HG03097 (cell line): ENCODE measurements at regions not wholly inside any gene's neighbourhood (a gene's known extent, or its start where the extent isn't known, plus 50 kb on each side); places are given as distances from the start of the nearest gene placed in this dataset.
"Not testable (repeated sequence)": the region's sequence is repeated elsewhere in the genome, so short reads cannot be mapped to it uniquely, and the experiment has no call there.

Experiments used
- ATAC-seq: cut with Tn5 transposase; IDR thresholded peaks from one replicate; pipeline ENCODE4 v1.9.1; 2021; ENCODE audit not compliant: unreplicated experiment, low FRiP score

GRCh38 chr22:49678137-49678841 lies 149.4 kb downstream of the BRD1 start:
- no peak for ATAC-seq

GRCh38 chr22:49677495-49677889 lies 150.2 kb downstream of the BRD1 start:
- no peak for ATAC-seq

- ATAC-seq: no peak
These were observed 150.7 kb downstream of the BRD1 start for GRCh38 chr22:49676783-49677494.

- ATAC-seq: no peak
These were observed 151.4 kb downstream of the BRD1 start for GRCh38 chr22:49676230-49676629.

GRCh38 chr22:49674479-49675050 lies 153.1 kb downstream of the BRD1 start:
- no peak for ATAC-seq

- no peak for ATAC-seq
These were observed 154.6 kb downstream of the BRD1 start for GRCh38 chr22:49673048-49673447.

- no peak for ATAC-seq
These were observed 155.6 kb downstream of the BRD1 start for GRCh38 chr22:49672014-49672516.

- ATAC-seq: no peak
These were observed 156.2 kb downstream of the BRD1 start for GRCh38 chr22:49671331-49672013.

- no peak for ATAC-seq
These were observed 157.0 kb downstream of the BRD1 start for GRCh38 chr22:49670456-49671330.

GRCh38 chr22:49669969-49670455 lies 157.7 kb downstream of the BRD1 start:
- ATAC-seq: not testable (repeated sequence)

- ATAC-seq: not testable (repeated sequence)
These were observed 158.2 kb downstream of the BRD1 start for GRCh38 chr22:49669427-49669968.

GRCh38 chr22:49668402-49668801 lies 159.3 kb downstream of the BRD1 start:
- no peak for ATAC-seq

GRCh38 chr22:49667236-49667635 lies 160.4 kb downstream of the BRD1 start:
- no peak for ATAC-seq

GRCh38 chr22:49666146-49666809 lies 161.4 kb downstream of the BRD1 start:
- no peak for ATAC-seq

GRCh38 chr22:49664891-49665290 lies 162.8 kb downstream of the BRD1 start:
- no peak for ATAC-seq

GRCh38 chr22:49664371-49664881 lies 163.2 kb downstream of the BRD1 start:
- no peak for ATAC-seq

- ATAC-seq: no peak
These were observed 163.8 kb downstream of the BRD1 start for GRCh38 chr22:49663823-49664222.

GRCh38 chr22:49663311-49663711 lies 164.4 kb downstream of the BRD1 start:
- ATAC-seq: no peak

- ATAC-seq: no peak
These were observed 165.0 kb downstream of the BRD1 start for GRCh38 chr22:49662681-49663080.
